ENCODE measurements at regions not wholly inside any gene's neighbourhood (a gene's known extent, or its start where the extent isn't known, plus 50 kb on each side); places are given as distances from the start of the nearest gene placed in this dataset.

DNA sequence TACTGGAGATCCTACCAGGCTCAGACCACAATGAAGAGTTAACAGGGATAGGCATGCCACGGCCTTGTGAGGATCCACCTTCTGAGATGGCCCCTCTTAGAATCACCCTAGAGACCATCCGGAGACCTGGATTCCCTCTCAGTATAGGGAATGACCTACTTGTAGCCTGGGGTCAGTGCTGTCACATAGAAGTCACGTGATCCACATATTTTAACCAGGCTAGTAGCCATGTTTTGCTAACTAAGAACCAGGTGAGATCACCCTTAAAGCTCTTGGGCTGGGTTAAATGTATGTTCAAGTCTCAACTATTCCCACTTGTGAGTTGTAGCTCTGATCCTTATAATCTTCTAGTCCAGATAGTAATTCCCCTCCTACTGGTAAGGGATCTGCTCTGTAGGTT, 215.4 kb downstream of the CCNG2 start:
- no peak overlapping the region for H3K4me3 Mint-ChIP-seq
- H3K27ac Mint-ChIP-seq = no peak overlapping the region
- H3K36me3 Mint-ChIP-seq (ENCODE audit: low read depth) = no peaks in the 10 kb centered on the region
- H3K9me3 Mint-ChIP-seq = no peaks in the 10 kb centered on the region
- no peaks in the 10 kb centered on the region for H3K4me1 Mint-ChIP-seq (ENCODE audit: low read depth)
- H3K27me3 Mint-ChIP-seq = peaks cover 5% of the 10 kb centered on the region

- Mint-ChIP-seq H3K36me3 (ENCODE audit: low read depth) (no peaks in the 10 kb centered on the region), H3K27ac (no peak overlapping the region), H3K4me1 (ENCODE audit: low read depth) (no peaks in the 10 kb centered on the region), H3K4me3 (no peak overlapping the region), H3K9me3 (no peaks in the 10 kb centered on the region), H3K27me3 (peaks cover 3% of the 10 kb centered on the region)
Measured at GRCh38 chr4:77375866-77376607, 219.0 kb downstream of the CCNG2 start.

- H3K4me3 Mint-ChIP-seq = no peak overlapping the region
- H3K27ac Mint-ChIP-seq = no peak overlapping the region
- H3K4me1 Mint-ChIP-seq (ENCODE audit: low read depth) = no peaks in the 10 kb centered on the region
- H3K36me3 Mint-ChIP-seq (ENCODE audit: low read depth) = no peaks in the 10 kb centered on the region
- peaks cover 3% of the 10 kb centered on the region for H3K27me3 Mint-ChIP-seq
- H3K9me3 Mint-ChIP-seq = no peaks in the 10 kb centered on the region
Measured at GRCh38 chr4:77376788-77377460, 219.9 kb downstream of the CCNG2 start.

DNA sequence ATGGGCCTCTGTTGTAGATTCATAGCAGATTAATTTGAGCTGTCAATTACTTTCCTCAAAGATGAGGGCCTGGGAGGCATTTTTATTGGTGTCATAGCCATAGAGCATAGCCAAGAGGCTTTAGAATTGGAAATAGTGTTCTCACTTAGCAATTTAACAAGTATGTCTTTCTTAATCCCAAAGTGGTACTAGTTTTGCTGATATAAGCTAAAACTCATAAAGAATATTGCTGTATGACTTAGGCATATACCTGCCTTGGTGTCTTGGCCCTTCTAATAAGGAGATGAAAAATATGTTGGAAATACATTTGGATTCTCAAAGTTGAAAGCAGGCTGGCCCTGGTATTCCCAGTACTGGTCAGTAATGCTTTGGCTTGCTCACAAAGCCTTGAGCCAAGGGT, 221.5 kb upstream of the CXCL13 start:
- no peaks in the 10 kb centered on the region for H3K4me1 Mint-ChIP-seq (ENCODE audit: low read depth)
- no peaks in the 10 kb centered on the region for H3K27me3 Mint-ChIP-seq
- no peak overlapping the region for H3K4me3 Mint-ChIP-seq
- H3K27ac Mint-ChIP-seq = no peak overlapping the region
- no peaks in the 10 kb centered on the region for H3K9me3 Mint-ChIP-seq
- H3K36me3 Mint-ChIP-seq (ENCODE audit: low read depth) = no peaks in the 10 kb centered on the region

GRCh38 chr4:77385124-77385969, 220.3 kb upstream of the CXCL13 start:
- no peaks in the 10 kb centered on the region for H3K36me3 Mint-ChIP-seq (ENCODE audit: low read depth)
- no peaks in the 10 kb centered on the region for H3K4me1 Mint-ChIP-seq (ENCODE audit: low read depth)
- no peak overlapping the region for H3K4me3 Mint-ChIP-seq
- H3K27ac Mint-ChIP-seq = no peak overlapping the region
- H3K27me3 Mint-ChIP-seq = no peaks in the 10 kb centered on the region
- H3K9me3 Mint-ChIP-seq = no peaks in the 10 kb centered on the region

- H3K4me1 Mint-ChIP-seq (ENCODE audit: low read depth) = no peaks in the 10 kb centered on the region
- H3K4me3 Mint-ChIP-seq = no peak overlapping the region
- peaks cover 3% of the 10 kb centered on the region for H3K27me3 Mint-ChIP-seq
- no peaks in the 10 kb centered on the region for H3K36me3 Mint-ChIP-seq (ENCODE audit: low read depth)
- no peaks in the 10 kb centered on the region for H3K9me3 Mint-ChIP-seq
- no peak overlapping the region for H3K27ac Mint-ChIP-seq
Measured at GRCh38 chr4:77393996-77394395, 211.6 kb upstream of the CXCL13 start.

DNA sequence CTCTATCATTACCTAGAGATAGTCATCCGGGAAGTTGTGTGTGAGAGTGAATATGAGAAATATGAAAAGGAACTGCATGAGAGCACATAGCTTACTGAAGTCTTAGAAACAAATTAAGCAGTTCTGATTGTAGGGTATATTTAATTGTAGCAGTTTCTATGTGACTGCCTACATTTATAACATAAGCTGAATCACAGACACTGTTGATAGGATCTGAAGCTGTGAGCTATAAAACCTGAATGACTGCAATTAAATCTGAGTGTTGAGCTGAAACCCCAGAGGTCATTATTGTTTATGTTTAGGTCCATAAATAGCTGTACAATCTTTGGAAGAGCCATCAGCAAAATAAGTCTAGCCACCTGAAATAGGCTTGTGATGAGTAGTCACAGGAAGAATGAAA, 210.1 kb upstream of the CXCL13 start:
- H3K4me3 Mint-ChIP-seq = no peak overlapping the region
- no peaks in the 10 kb centered on the region for H3K4me1 Mint-ChIP-seq (ENCODE audit: low read depth)
- H3K9me3 Mint-ChIP-seq = no peaks in the 10 kb centered on the region
- H3K36me3 Mint-ChIP-seq (ENCODE audit: low read depth) = no peaks in the 10 kb centered on the region
- H3K27ac Mint-ChIP-seq = no peak overlapping the region
- peaks cover 10% of the 10 kb centered on the region for H3K27me3 Mint-ChIP-seq

- Mint-ChIP-seq H3K27me3 (peaks cover 15% of the 10 kb centered on the region), H3K36me3 (ENCODE audit: low read depth) (no peaks in the 10 kb centered on the region), H3K4me3 (no peak overlapping the region), H3K4me1 (ENCODE audit: low read depth) (no peaks in the 10 kb centered on the region), H3K9me3 (no peaks in the 10 kb centered on the region), H3K27ac (no peak overlapping the region)
Measured at GRCh38 chr4:77398256-77398655, 207.4 kb upstream of the CXCL13 start.

- peaks cover 15% of the 10 kb centered on the region for H3K27me3 Mint-ChIP-seq
- no peaks in the 10 kb centered on the region for H3K36me3 Mint-ChIP-seq (ENCODE audit: low read depth)
- H3K4me3 Mint-ChIP-seq = no peak overlapping the region
- no peaks in the 10 kb centered on the region for H3K9me3 Mint-ChIP-seq
- no peak overlapping the region for H3K27ac Mint-ChIP-seq
- H3K4me1 Mint-ChIP-seq (ENCODE audit: low read depth) = no peaks in the 10 kb centered on the region
Measured at GRCh38 chr4:77399831-77400230, 205.8 kb upstream of the CXCL13 start.

- H3K4me3 Mint-ChIP-seq = no peak overlapping the region
- no peak overlapping the region for H3K27ac Mint-ChIP-seq
- no peaks in the 10 kb centered on the region for H3K4me1 Mint-ChIP-seq (ENCODE audit: low read depth)
- no peaks in the 10 kb centered on the region for H3K36me3 Mint-ChIP-seq (ENCODE audit: low read depth)
- no peaks in the 10 kb centered on the region for H3K9me3 Mint-ChIP-seq
- peaks cover 18% of the 10 kb centered on the region for H3K27me3 Mint-ChIP-seq
Measured at GRCh38 chr4:77413766-77414165, 191.9 kb upstream of the CXCL13 start.

GRCh38 chr4:77415689-77416088, 189.9 kb upstream of the CXCL13 start:
- H3K9me3 Mint-ChIP-seq = no peaks in the 10 kb centered on the region
- no peaks in the 10 kb centered on the region for H3K36me3 Mint-ChIP-seq (ENCODE audit: low read depth)
- peaks cover 18% of the 10 kb centered on the region for H3K27me3 Mint-ChIP-seq
- H3K4me1 Mint-ChIP-seq (ENCODE audit: low read depth) = no peaks in the 10 kb centered on the region
- no peak overlapping the region for H3K4me3 Mint-ChIP-seq
- H3K27ac Mint-ChIP-seq = no peak overlapping the region

- Mint-ChIP-seq H3K27ac (no peak overlapping the region), H3K36me3 (ENCODE audit: low read depth) (no peaks in the 10 kb centered on the region), H3K4me3 (no peak overlapping the region), H3K27me3 (peaks cover 18% of the 10 kb centered on the region), H3K9me3 (no peaks in the 10 kb centered on the region), H3K4me1 (ENCODE audit: low read depth) (no peaks in the 10 kb centered on the region)
Measured at GRCh38 chr4:77418333-77418732, 187.3 kb upstream of the CXCL13 start.

- Mint-ChIP-seq H3K9me3 (no peaks in the 10 kb centered on the region), H3K27ac (no peak overlapping the region), H3K4me3 (no peak overlapping the region), H3K27me3 (peaks cover 4% of the 10 kb centered on the region), H3K4me1 (ENCODE audit: low read depth) (peaks cover 3% of the 10 kb centered on the region), H3K36me3 (ENCODE audit: low read depth) (no peaks in the 10 kb centered on the region)
Measured at GRCh38 chr4:77430847-77431246, 174.8 kb upstream of the CXCL13 start.

GRCh38 chr4:77431546-77431945, 174.1 kb upstream of the CXCL13 start:
- H3K27me3 Mint-ChIP-seq = peaks cover 3% of the 10 kb centered on the region
- no peaks in the 10 kb centered on the region for H3K36me3 Mint-ChIP-seq (ENCODE audit: low read depth)
- no peaks in the 10 kb centered on the region for H3K9me3 Mint-ChIP-seq
- H3K27ac Mint-ChIP-seq = no peak overlapping the region
- H3K4me1 Mint-ChIP-seq (ENCODE audit: low read depth) = peaks cover 3% of the 10 kb centered on the region
- H3K4me3 Mint-ChIP-seq = no peak overlapping the region

DNA sequence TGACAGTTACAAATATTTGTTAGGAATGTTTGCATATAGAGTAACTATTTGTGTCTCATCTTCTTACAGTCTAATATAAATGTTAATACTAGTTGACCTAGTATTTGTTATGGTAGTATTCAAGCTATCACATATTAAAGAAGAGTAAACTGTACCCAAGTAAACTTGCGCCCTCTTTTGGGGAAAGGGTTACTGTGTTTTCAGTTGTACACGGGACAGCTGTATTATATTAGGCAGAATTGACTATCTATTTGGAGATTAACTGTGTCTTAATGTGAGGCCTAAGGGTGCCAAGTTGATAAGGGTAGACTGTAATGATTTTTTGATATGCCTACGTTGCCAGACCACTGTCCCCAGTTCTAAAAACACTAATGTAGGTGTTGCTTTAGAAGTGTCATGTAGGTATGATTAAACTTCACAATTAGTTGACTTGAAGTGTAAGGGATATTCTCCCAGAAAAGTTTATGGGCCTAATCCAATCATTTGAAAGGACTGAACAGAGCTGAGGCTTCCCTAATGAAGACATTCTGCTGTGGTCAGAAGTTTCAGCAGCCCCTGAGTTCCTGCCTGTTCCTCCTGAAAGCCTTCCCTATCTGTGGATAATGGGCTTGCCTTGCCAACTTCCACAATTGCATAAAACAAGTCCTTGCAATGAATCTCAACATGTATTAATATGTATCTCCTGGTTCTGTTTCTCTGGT, 172.8 kb upstream of the CXCL13 start:
- Mint-ChIP-seq H3K4me3 (no peak overlapping the region), H3K4me1 (ENCODE audit: low read depth) (peaks cover 3% of the 10 kb centered on the region), H3K27me3 (no peaks in the 10 kb centered on the region), H3K36me3 (ENCODE audit: low read depth) (no peaks in the 10 kb centered on the region), H3K27ac (no peak overlapping the region), H3K9me3 (no peaks in the 10 kb centered on the region)
